Activated CD4-positive, alpha-beta T cell treated with anti-CD3 and anti-CD28 coated beads for 1 hour (primary cell): ENCODE measurements at regions not wholly inside any gene's neighbourhood (a gene's known extent, or its start where the extent isn't known, plus 50 kb on each side); places are given as distances from the start of the nearest gene placed in this dataset.

Experiments
- DNase-seq: peaks from one replicate; pipeline ENCODE4 v3.0.0-alpha.2; 2020

DNA sequence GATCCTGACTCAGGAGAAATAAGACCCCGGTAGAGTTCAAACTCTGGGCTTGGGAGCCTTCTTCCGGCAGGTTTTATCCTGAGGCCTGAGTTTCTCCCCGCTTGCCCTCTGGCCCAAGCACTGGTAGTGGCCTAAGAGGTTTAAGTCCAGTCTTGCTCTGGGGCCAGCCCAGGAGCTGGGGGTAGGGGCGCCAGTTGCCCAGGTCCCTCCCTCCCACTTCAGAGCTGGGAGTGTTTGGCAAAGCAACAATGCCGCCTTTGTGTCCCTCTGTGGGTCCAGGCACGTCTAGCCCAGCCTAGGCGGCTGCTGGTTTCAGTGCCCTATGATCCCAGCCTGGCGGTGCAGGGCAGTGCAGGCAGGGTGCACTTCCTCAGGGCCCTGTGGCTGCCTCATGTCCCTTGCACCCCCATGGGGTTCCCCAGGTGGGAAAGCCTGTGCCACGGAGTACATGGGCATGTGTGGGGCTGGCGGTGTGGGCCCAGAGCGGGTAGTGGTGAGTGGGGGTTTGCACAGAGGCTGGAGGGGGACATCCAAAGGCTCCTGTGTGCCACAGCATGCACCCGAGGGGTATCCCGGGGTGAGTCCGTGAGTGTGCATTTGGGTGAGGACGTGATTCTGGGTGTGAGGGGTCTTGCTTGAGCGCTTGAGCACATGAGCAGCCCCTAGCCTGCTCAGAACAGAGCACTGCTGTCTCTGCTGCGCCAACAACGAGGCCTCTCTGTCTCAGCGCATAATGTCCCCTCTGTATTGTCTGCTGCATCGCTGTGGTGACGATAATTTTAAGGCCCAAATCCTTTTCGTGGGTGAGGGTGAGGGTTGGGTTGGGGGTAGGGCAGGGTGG is 61.7 kb upstream of the PSD2 start:
- no peak for DNase-seq

DNA sequence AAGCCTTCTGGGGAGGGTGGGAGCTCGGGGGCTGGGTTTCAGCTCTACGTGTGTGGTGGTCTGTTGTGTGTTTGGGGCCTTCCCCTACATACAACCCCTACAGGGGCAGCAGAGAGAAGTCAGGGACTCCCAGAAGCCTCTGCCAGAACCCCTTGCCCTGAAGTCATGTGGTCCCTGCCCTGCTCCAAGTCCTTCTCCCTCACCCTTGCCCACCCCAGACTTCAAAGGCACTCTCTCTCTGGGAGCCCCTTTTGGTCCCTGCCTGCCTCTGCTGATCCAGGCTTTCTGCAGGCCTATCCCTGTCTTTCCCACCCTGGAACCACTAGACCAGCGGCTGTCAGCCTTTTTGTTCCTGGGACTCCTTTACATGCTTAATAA is 61.1 kb upstream of the PSD2 start:
- no peak for DNase-seq

DNA sequence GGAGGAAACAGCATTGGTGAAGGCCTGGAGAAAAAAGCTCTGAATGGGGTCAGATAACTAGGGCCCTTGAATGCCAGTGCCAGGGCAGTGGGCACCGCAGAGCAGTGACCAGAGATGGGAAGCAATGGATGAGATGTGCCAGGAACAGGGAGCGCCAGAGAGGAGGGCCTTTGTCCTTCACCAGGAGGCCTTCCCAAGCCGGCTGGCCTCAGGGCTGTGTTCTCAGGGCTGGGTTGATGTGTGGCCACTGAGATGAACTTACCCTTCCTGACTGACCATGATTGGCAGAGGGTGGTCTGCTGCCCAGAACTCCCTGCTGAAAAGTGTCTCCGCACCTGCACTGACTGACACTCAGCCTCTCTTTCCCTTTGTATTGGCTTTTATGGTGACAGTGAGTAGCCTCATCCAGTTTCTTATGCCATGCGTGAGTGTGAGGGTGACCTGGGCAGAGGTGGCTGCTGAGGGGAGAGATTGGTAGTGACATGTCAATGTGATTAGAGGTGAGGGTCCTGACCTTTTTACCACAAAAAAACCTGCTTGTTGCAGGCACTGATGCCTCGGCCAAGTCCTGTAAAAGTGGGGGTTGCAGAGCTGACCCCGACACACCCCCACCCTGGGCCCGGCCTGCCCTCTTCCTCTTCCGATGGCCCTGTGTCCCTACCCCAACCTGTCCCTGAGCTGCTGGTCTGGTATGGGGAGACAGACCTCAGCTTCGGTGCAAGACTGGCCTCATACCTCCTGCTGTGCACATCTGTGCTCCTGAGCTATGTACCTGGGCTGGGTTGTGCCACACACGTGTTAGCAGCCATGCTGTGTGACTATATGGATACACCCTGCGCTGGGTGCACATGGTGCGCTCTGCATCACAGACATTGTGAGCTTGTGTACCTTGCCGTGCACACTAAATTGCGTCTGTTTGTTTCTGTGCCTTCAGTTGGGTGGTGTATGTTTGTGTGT is 57.1 kb upstream of the PSD2 start:
- no peak for DNase-seq

DNA sequence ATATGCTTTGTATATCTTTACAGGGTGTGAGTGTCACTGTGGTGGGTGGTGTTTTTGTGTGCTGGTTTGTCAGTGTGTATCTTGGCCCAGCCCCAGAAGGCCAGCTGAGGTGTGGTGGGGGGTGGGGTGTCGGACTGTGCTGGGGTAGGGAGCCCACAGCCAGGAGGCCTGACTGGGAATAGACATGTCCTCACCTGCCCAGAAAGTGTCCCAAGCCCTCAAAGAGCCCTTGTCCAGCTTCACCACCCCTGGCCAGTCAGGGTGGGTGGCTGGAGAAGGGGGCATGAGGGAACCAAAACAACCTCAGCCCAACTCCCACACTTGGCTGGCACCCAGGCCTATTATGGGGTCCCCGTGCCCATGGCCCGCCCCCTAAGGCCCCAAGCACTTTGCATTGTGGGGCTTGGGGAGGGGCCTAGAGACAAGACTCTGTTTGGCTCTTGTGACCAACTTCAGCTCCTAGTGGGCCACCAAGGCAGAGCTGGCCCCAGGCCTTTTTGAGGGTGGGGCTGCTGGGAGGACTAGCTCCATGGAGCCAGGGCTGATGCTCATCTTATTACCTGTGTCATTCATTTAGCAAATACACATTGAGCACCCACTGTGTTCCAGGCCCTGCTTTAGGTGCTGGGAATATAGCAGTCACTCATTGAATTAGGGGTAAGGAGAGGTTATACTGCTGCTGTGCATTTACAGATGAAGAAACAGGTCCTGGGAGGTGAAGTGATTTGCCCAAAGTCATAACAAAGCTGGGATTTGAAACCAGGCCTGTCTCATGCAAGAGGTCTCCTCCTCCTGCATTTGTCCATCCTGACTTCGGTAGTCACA is 56.2 kb upstream of the PSD2 start:
- no peak for DNase-seq

GRCh38 chr5:139740138-139740991 is 55.2 kb upstream of the PSD2 start:
- DNase-seq, result no peak

- DNase-seq, result no peak
These were observed 54.5 kb upstream of the PSD2 start for GRCh38 chr5:139740992-139741672.

DNA sequence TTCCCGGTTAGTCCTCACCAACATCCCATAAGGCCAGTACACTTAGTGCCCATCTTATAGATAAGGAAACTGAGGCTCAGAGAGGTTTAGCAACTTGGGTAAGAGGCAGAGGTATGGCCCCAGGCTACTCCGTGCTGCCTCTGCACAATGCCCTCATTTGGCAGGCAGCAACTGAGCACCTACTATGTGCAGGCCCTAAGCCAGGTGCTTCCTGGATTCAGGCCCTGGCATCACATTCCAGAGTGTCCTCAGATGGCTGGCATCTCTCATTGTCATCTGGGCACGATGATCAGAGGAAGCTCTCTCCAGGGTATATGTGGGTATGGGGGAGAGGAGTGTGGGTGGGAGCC is 53.8 kb upstream of the PSD2 start:
- no peak for DNase-seq

- no peak for DNase-seq
These were observed 53.3 kb upstream of the PSD2 start for GRCh38 chr5:139742173-139742903.

DNA sequence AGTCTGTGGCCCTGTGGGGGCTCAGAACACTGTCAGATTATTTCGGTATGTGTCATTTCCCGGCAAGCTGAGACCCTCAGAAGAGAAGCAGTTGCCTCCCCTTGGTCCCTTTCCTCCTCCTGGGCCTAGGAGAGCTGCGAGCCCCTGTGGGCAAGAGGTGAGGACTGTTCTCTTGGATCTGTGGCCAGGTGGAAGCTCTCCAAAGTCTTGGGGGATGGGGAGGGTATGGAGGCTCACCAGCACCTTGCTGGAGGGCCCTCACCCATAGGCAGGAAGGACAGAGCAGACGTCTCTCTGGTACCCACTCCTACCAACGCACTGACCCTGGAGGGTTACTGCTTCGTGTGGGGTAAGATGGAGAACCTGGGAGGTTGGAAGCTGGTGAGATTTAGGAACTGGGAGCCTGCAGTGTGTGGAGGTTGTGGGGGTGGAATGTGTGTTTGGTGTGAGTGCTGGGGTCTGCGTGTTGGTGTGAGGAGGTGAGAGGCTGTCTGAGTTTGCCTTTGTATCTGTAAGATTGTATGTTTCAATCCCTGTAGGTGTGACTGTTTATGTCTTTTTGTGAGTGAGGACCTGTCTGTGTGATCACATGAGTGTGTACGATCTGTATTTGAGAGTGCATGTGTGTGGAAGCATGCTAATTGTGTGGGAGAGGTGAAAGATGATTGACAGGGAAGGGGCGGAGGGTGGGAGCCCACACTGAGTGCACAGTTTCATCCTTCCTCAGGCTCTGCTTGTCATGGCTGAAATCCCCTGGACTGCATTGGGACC is 52.4 kb upstream of the PSD2 start:
- no peak for DNase-seq

DNA sequence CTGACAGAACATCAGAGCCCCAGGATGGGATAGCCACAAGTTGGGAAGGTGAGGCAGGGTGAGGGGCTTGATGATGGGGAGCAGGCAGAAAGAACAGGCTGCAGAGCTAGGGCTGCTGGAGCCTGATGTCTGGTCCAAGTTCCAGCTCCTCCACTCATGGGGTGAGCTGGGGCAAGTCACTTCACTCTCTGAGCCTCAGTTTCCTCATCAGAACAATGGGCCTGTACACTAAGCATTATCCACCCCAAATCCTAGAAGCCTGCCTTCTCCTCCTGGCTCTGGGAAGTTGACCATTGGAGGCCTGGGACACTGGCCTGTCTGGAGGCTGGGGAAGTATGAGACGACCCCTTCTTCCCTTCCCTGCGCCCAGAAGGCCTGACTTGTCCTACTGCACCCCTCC is 51.8 kb upstream of the PSD2 start:
- DNase-seq, result no peak

GRCh38 chr5:139744471-139745131 is 51.0 kb upstream of the PSD2 start:
- no peak for DNase-seq

GRCh38 chr5:139745132-139745799 is 50.3 kb upstream of the PSD2 start:
- no peak for DNase-seq

DNA sequence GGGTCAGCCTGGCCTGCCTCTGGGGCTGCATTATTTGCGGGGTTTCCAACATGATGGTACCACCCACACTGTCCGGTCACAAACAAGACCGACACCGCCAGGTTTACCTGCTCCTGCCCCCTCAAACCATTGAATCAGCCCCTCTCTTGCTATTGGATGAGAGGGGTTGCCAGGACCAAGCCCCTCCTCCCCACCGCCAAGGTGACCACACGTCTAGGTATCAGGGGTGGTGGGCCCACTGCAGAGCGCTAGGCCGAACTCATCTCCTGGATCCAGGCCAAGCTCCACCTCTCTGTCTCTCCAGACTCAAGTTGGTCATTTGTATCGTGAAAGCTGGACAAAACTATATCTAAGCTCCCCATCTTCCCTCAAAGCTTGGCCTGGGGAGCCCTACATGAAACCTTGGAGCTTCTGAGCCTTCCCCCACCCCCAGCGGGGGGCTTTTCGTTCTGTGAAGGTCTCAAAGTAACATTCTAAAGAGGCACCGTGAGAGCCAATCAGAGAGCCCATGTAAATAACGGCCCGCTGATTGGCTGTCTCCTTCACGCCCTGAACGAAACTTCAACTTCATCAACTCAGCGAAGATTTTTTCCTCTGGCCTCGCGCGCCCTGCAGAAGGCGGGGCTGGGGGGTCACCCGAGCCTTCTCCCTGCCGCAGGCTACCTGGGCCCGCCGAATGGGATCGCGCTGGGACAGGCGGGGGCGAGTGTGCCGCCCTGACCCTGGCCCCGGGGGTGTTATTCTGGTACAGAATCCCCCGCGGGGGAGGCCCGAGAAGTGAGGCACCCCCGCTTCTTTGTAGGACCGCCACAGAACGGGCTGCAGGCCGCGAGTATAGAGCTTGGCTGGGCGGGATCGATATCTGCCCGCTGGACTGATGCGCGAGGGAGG is 49.6 kb upstream of the PSD2 start:
- DNase-seq, result peak; percentile 24
